ENCODE measurements at regions not wholly inside any gene's neighbourhood (a gene's known extent, or its start where the extent isn't known, plus 50 kb on each side); places are given as distances from the start of the nearest gene placed in this dataset.

- Histone ChIP-seq H3K4me3 (ENCODE audit: control insufficient read depth in 2 of 3, extremely low read depth in 1 of 3, insufficient read depth in 2 of 3, low read depth in 1 of 3, low read length in 3 of 3) (no peak overlapping the region), H3K79me2 (ENCODE audit: control insufficient read depth, insufficient read depth, low read length) (no peaks in the 10 kb centered on the region), H3K9me3 (ENCODE audit: control insufficient read depth, low read depth, low read length) (no peaks in the 10 kb centered on the region), H3K27ac (ENCODE audit: control insufficient read depth, insufficient read depth, low read length) (no peak overlapping the region), H3K4me1 (ENCODE audit: control insufficient read depth, extremely low read depth, insufficient read depth, low read length) (no peaks in the 10 kb centered on the region), H3K27me3 (ENCODE audit: control insufficient read depth, extremely low read depth, insufficient read depth, low read length) (no peaks in the 10 kb centered on the region), H2AFZ (ENCODE audit: control insufficient read depth, low read length) (no peak overlapping the region), H3K4me2 (ENCODE audit: control insufficient read depth, extremely low read depth, insufficient read depth, low read depth, low read length) (no peak overlapping the region), H3K36me3 (ENCODE audit: control insufficient read depth in 2 of 2, extremely low read depth in 1 of 2, insufficient read depth in 2 of 2, low read length in 2 of 2) (no peaks in the 10 kb centered on the region), H4K20me1 (ENCODE audit: control insufficient read depth, extremely low read depth, insufficient read depth, low read length) (no peaks in the 10 kb centered on the region), H3K9ac (ENCODE audit: control insufficient read depth, extremely low read depth, insufficient read depth, low read length) (no peak overlapping the region), H3K9me1 (ENCODE audit: control insufficient read depth, extremely low read depth, insufficient read depth, low read length) (no peaks in the 10 kb centered on the region)
- DNase-seq (ENCODE audit: low read depth, low spot score) = no peak
- TF ChIP-seq CTCF (optimal IDR thresholded peaks at IDR 0.05 in 1 of 3, IDR thresholded peaks at IDR 0.05 in 1 of 3, conservative IDR thresholded peaks at IDR 0.05 in 1 of 3; ENCODE audit: extremely low read depth in 1 of 3, insufficient read depth in 2 of 3, low read length in 3 of 3) (no peak), EZH2 (IDR thresholded peaks at IDR 0.05; ENCODE audit: low read length) (no peak)
- dilution Hi-C loops (cut with MboI; ENCODE audit: extremely low pct_ligation_motif_present, low sequenced_read_pairs) = no loop called here
- FAIRE-seq = no peak
Observed at GRCh38 chr2:24432121-24432520, 58.9 kb upstream of the NCOA1 start.

- no peaks in the 10 kb centered on the region for H3K9me3 ChIP-seq (ENCODE audit: control insufficient read depth, low read depth, low read length)
- dilution Hi-C loops (cut with MboI; ENCODE audit: extremely low pct_ligation_motif_present, low sequenced_read_pairs) = no loop called here
- H3K4me1 ChIP-seq (ENCODE audit: control insufficient read depth, extremely low read depth, insufficient read depth, low read length) = no peaks in the 10 kb centered on the region
- H3K4me3 ChIP-seq (ENCODE audit: control insufficient read depth in 2 of 3, extremely low read depth in 1 of 3, insufficient read depth in 2 of 3, low read depth in 1 of 3, low read length in 3 of 3) = no peak overlapping the region
- no peaks in the 10 kb centered on the region for H3K36me3 ChIP-seq (ENCODE audit: control insufficient read depth in 2 of 2, extremely low read depth in 1 of 2, insufficient read depth in 2 of 2, low read length in 2 of 2)
- no peaks in the 10 kb centered on the region for H3K79me2 ChIP-seq (ENCODE audit: control insufficient read depth, insufficient read depth, low read length)
- no peaks in the 10 kb centered on the region for H3K9me1 ChIP-seq (ENCODE audit: control insufficient read depth, extremely low read depth, insufficient read depth, low read length)
- no peak overlapping the region for H3K27ac ChIP-seq (ENCODE audit: control insufficient read depth, insufficient read depth, low read length)
- TF ChIP-seq CTCF (optimal IDR thresholded peaks at IDR 0.05 in 1 of 3, IDR thresholded peaks at IDR 0.05 in 1 of 3, conservative IDR thresholded peaks at IDR 0.05 in 1 of 3; ENCODE audit: extremely low read depth in 1 of 3, insufficient read depth in 2 of 3, low read length in 3 of 3) (no peak), EZH2 (IDR thresholded peaks at IDR 0.05; ENCODE audit: low read length) (no peak)
- FAIRE-seq (no peak), DNase-seq (ENCODE audit: low read depth, low spot score) (no peak)
- no peak overlapping the region for H3K9ac ChIP-seq (ENCODE audit: control insufficient read depth, extremely low read depth, insufficient read depth, low read length)
- H4K20me1 ChIP-seq (ENCODE audit: control insufficient read depth, extremely low read depth, insufficient read depth, low read length) = no peaks in the 10 kb centered on the region
- H2AFZ ChIP-seq (ENCODE audit: control insufficient read depth, low read length) = no peak overlapping the region
- no peaks in the 10 kb centered on the region for H3K27me3 ChIP-seq (ENCODE audit: control insufficient read depth, extremely low read depth, insufficient read depth, low read length)
- no peak overlapping the region for H3K4me2 ChIP-seq (ENCODE audit: control insufficient read depth, extremely low read depth, insufficient read depth, low read depth, low read length)
Observed at GRCh38 chr2:24429197-24430074, 61.6 kb upstream of the NCOA1 start.

Data from keratinocyte (primary cell).